CD4-positive, alpha-beta T cell (primary cell): ENCODE measurements at regions not wholly inside any gene's neighbourhood (a gene's known extent, or its start where the extent isn't known, plus 50 kb on each side); places are given as distances from the start of the nearest gene placed in this dataset.

Experiments used
- ATAC-seq: fragments of 200-7000 bp; cut with Tn5 transposase; one replicate; pipeline ENCODE4 v1.10.0; 2022; ENCODE audit warnings: mild to moderate bottlenecking; ENCODE audit not compliant: poor library complexity
- CTCF ChIA-PET: fragments of 350-600 bp; sonication (Branson Sonifier 250); formaldehyde crosslinking; loops from one replicate; lab custom pipeline; 2021; ENCODE audit warnings: antibody characterized with exemption, inconsistent platforms; lab: Charles Lee
- POLR2A ChIA-PET: fragments of 350-600 bp; sonication (Branson Sonifier 250); formaldehyde crosslinking; loops from one replicate; lab custom pipeline; 2021; ENCODE audit warnings: antibody characterized with exemption, inconsistent platforms; lab: Charles Lee
- DNase-seq, 14 experiments: peaks; one replicate each; pipeline ENCODE4 v3.0.0-alpha.2; 2013 to 2020; ENCODE audit warnings: mixed read lengths in 2 of 14
- H3K27ac ChIP-seq, 2 donors: one replicate each; pipeline versions ENCODE4 v1.5.1 to v1.7.0; 2013; ENCODE audit warnings: low read length in 2 of 2, low read depth in 1 of 2, mild to moderate bottlenecking in 1 of 2
- H3K27me3 ChIP-seq, 2 experiments: 1 replicate in 1 of 2; 2 replicates in 1 of 2; pipeline versions ENCODE4 v1.6.1 to v1.7.0; 2013; ENCODE audit warnings: low read length in 2 of 2, control low read depth in 1 of 2, mild to moderate bottlenecking in 1 of 2, moderate library complexity in 1 of 2; ENCODE audit not compliant: insufficient read depth in 2 of 2, control insufficient read depth in 1 of 2
- H3K36me3 ChIP-seq: one replicate; pipeline ENCODE4 v1.6.1; 2013; ENCODE audit warnings: low read length, control low read depth; ENCODE audit not compliant: insufficient read depth
- H3K4me1 ChIP-seq: one replicate; pipeline ENCODE4 v1.6.1; 2013; ENCODE audit warnings: low read length, control low read depth; ENCODE audit not compliant: insufficient read depth
- H3K4me3 ChIP-seq: one replicate; pipeline ENCODE4 v1.5.1; 2013; ENCODE audit warnings: mild to moderate bottlenecking, low read length, moderate library complexity
- H3K9me3 ChIP-seq, 2 experiments: 1 replicate in 1 of 2; 2 replicates in 1 of 2; pipeline versions ENCODE4 v1.6.1 to v1.7.0; 2013; ENCODE audit warnings: low read length in 2 of 2, mild to moderate bottlenecking in 2 of 2, control low read depth in 1 of 2, moderate library complexity in 1 of 2; ENCODE audit not compliant: control insufficient read depth in 1 of 2, insufficient read depth in 1 of 2
- H3K27ac Mint-ChIP-seq: one replicate; pipeline ENCODE4 v1.8.0; 2020; ENCODE audit warnings: mixed read lengths
- H3K27me3 Mint-ChIP-seq: one replicate; pipeline ENCODE4 v1.8.0; 2021; ENCODE audit warnings: mixed read lengths
- H3K36me3 Mint-ChIP-seq: one replicate; pipeline ENCODE4 v1.8.0; 2021; ENCODE audit warnings: low read depth, mixed read lengths
- H3K4me1 Mint-ChIP-seq: one replicate; pipeline ENCODE4 v1.8.0; 2021; ENCODE audit warnings: low read depth, mixed read lengths
- H3K4me3 Mint-ChIP-seq: one replicate; pipeline ENCODE4 v1.8.0; 2020; ENCODE audit warnings: mild to moderate bottlenecking, mixed read lengths
- H3K9me3 Mint-ChIP-seq: one replicate; pipeline ENCODE4 v1.8.0; 2020; ENCODE audit warnings: mixed read lengths
- intact Hi-C, 2 experiments: fragments of 100-400 bp; cut with DNase I in 1 of 2; cut with micrococcal nuclease in 1 of 2; formaldehyde crosslinking; loops; one replicate each; pipeline versions ENCODE4 v1.15.1 to v1.9.0; 2023 to 2025; cut with DNase I, micrococcal nuclease
- TF ChIP-seq, protein P1 (sequence below): fragments of 200-600 bp; IDR thresholded peaks from one replicate; pipeline ENCODE4 v1.8.0; 2022; ENCODE audit warnings: antibody characterized with exemption, mild to moderate bottlenecking

DNA sequence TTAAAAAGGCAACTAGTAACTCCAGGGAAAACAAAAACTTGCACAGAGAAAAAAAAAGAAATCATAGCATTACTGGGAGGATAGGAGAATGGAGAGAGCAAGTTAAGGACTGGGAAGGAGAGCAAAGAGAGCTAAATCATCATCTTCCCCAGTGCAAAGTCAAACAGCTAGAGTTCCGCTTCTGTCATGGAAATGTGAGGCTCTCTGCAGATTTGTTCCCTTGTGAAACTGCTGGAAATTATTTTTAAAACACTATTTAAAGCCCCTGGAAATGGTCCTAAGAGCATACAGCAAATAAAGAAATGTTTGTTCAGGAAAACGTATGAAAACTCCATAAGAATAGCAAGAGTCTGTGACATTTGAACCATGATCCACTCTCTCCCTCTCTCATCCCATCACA is 64.6 kb downstream of the CAMK2N1 start:
- no peak for DNase-seq
- intact Hi-C loops = no loop called here
- ChIA-PET POLR2A (no interaction called here), CTCF (no interaction called here)
- no peaks in the 10 kb centered on the region for H3K36me3 Mint-ChIP-seq
- no peak overlapping the region for H3K4me3 Mint-ChIP-seq
- Histone ChIP-seq H3K9me3 (peaks cover 0 to 18% of the 10 kb centered on the region in 2 experiments), H3K4me1 (no peaks in the 10 kb centered on the region), H3K27ac (no peak overlapping the region), H3K4me3 (no peak overlapping the region), H3K27me3 (peaks cover 29 to 33% of the 10 kb centered on the region in 2 experiments), H3K36me3 (no peaks in the 10 kb centered on the region)
- peaks cover 11% of the 10 kb centered on the region for H3K9me3 Mint-ChIP-seq
- peaks cover 34% of the 10 kb centered on the region for H3K27me3 Mint-ChIP-seq
- H3K4me1 Mint-ChIP-seq = no peaks in the 10 kb centered on the region
- no peak for ATAC-seq
- no peak overlapping the region for H3K27ac Mint-ChIP-seq
- TF ChIP-seq, protein P1, sequence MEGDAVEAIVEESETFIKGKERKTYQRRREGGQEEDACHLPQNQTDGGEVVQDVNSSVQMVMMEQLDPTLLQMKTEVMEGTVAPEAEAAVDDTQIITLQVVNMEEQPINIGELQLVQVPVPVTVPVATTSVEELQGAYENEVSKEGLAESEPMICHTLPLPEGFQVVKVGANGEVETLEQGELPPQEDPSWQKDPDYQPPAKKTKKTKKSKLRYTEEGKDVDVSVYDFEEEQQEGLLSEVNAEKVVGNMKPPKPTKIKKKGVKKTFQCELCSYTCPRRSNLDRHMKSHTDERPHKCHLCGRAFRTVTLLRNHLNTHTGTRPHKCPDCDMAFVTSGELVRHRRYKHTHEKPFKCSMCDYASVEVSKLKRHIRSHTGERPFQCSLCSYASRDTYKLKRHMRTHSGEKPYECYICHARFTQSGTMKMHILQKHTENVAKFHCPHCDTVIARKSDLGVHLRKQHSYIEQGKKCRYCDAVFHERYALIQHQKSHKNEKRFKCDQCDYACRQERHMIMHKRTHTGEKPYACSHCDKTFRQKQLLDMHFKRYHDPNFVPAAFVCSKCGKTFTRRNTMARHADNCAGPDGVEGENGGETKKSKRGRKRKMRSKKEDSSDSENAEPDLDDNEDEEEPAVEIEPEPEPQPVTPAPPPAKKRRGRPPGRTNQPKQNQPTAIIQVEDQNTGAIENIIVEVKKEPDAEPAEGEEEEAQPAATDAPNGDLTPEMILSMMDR = no peak

DNA sequence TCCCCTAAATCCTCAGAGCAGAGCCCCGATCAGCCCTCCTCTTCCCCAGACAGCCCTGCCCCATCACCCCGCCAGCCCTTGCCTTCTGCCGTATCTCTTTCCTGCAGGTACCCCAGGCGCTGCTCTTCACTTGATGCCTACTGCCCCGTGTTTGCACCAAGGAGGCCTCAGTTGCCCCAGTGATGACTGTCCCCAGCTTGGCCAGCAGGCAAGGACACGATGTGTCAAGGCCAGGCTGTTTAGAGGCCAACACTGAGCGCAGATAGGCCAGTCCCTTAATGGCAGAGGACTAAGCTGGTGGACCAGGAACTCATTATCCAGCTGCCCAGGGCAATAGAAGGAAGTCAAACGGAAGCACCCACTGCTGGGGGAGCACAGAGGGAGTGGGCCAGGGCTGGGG is 68.4 kb downstream of the CAMK2N1 start:
- POLR2A ChIA-PET = no interaction called here
- no peaks in the 10 kb centered on the region for H3K36me3 ChIP-seq
- no peak for ATAC-seq

DNA sequence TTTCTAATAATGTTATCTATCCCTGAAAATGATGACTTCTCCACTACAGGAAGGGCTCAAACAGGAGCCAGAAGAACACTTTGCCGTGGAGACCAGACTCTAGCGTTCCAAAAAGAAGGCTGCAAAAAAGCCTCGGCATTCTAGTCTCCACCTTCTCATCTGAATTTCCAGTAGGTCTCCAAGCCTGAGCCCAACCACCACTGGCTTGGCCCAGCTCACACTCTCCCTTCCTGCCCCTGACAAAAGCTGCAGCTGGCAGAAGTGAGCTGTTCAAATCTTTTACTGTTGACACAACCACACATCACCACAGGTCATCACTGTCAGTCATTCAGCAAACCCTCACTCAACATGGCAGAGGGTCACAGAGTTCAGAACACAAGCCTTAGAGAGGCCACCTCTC is 69.3 kb downstream of the CAMK2N1 start:
- ChIA-PET POLR2A (no interaction called here), CTCF (no interaction called here)
- no peak overlapping the region for H3K27ac Mint-ChIP-seq
- TF ChIP-seq, protein P1 = no peak
- Histone ChIP-seq H3K9me3 (no peaks in the 10 kb centered on the region), H3K4me3 (no peak overlapping the region), H3K27me3 (peaks cover 25 to 33% of the 10 kb centered on the region in 2 experiments), H3K4me1 (no peaks in the 10 kb centered on the region), H3K27ac (no peak overlapping the region), H3K36me3 (no peaks in the 10 kb centered on the region)
- no peaks in the 10 kb centered on the region for H3K4me1 Mint-ChIP-seq
- H3K27me3 Mint-ChIP-seq = peaks cover 38% of the 10 kb centered on the region
- ATAC-seq = no peak
- H3K4me3 Mint-ChIP-seq = no peak overlapping the region
- no peaks in the 10 kb centered on the region for H3K9me3 Mint-ChIP-seq
- DNase-seq = no peak
- intact Hi-C loops = no loop called here
- no peaks in the 10 kb centered on the region for H3K36me3 Mint-ChIP-seq

More for the DNA sequence above, 68.4 kb downstream of the CAMK2N1 start:
- no peaks in the 10 kb centered on the region for H3K36me3 Mint-ChIP-seq
- peaks cover 0 to under 1% of the 10 kb centered on the region in 2 experiments for H3K9me3 ChIP-seq
- no peak overlapping the region for H3K4me3 ChIP-seq
- TF ChIP-seq, protein P1 = no peak
- CTCF ChIA-PET = no interaction called here
- H3K27ac Mint-ChIP-seq = no peak overlapping the region
- intact Hi-C loops = no loop called here
- no peak overlapping the region for H3K27ac ChIP-seq
- DNase-seq = no peak
- peaks cover 34% of the 10 kb centered on the region for H3K27me3 Mint-ChIP-seq
- H3K4me1 ChIP-seq = no peaks in the 10 kb centered on the region
- H3K9me3 Mint-ChIP-seq = peaks cover 2% of the 10 kb centered on the region
- H3K4me3 Mint-ChIP-seq = no peak overlapping the region
- H3K4me1 Mint-ChIP-seq = no peaks in the 10 kb centered on the region
- H3K27me3 ChIP-seq = peaks cover 29 to 33% of the 10 kb centered on the region in 2 experiments
